H1 (cell line): ENCODE measurements at regions not wholly inside any gene's neighbourhood (a gene's known extent, or its start where the extent isn't known, plus 50 kb on each side); places are given as distances from the start of the nearest gene placed in this dataset.

Experiments used
- CTCF ChIA-PET: fragments of 300-600 bp; sonication (Branson Sonifier 250); formaldehyde crosslinking; loops from one replicate; lab custom pipeline; 2021; ENCODE audit not compliant: partially characterized antibody; lab: Charles Lee
- POLR2A ChIA-PET: fragments of 300-600 bp; sonication (Branson Sonifier 250); formaldehyde crosslinking; loops from one replicate; lab custom pipeline; 2021; ENCODE audit warnings: inconsistent platforms; ENCODE audit not compliant: partially characterized antibody; lab: Charles Lee
- DNase-seq, 2 experiments: peaks; one replicate each; pipeline versions ENCODE4 v3.0.0 to v3.0.0-alpha.2; 2010 to 2022; ENCODE audit warnings: low spot score in 2 of 2, low read depth in 1 of 2, mixed read lengths in 1 of 2
- FAIRE-seq: peaks from 2 replicates; lab custom pipeline; 2011; peaks lifted over from hg19 to GRCh38; lab: Jason Lieb, UNC
- H2AFZ ChIP-seq: 2 replicates; pipeline ENCODE4 v1.8.1; 2012; ENCODE audit warnings: low read length, inconsistent platforms
- H2AK5ac ChIP-seq: 2 replicates; pipeline ENCODE4 v1.6.1; 2013; ENCODE audit warnings: low read depth, low read length
- H2BK120ac ChIP-seq: replicated peaks from 2 replicates; pipeline ENCODE3; 2013; ENCODE audit warnings: low read depth, low read length, inconsistent platforms
- H2BK12ac ChIP-seq: 2 replicates; pipeline ENCODE4 v1.6.1; 2013; ENCODE audit warnings: low read depth, low read length
- H2BK15ac ChIP-seq: 2 replicates; pipeline ENCODE4 v1.6.1; 2013; ENCODE audit warnings: low read length
- H2BK20ac ChIP-seq: 2 replicates; pipeline ENCODE4 v1.6.1; 2013; ENCODE audit warnings: low read length
- H2BK5ac ChIP-seq: 2 replicates; pipeline ENCODE4 v1.6.1; 2013; ENCODE audit warnings: low read depth, low read length
- H3K14ac ChIP-seq: 2 replicates; pipeline ENCODE4 v1.6.1; 2013; ENCODE audit warnings: inconsistent platforms; ENCODE audit not compliant: insufficient read length
- H3K18ac ChIP-seq: 2 replicates; pipeline ENCODE4 v1.6.1; 2013; ENCODE audit warnings: low read length; ENCODE audit errors: extremely low read depth
- H3K23ac ChIP-seq: 2 replicates; pipeline ENCODE4 v1.6.1; 2013; ENCODE audit warnings: inconsistent platforms; ENCODE audit not compliant: insufficient read length
- H3K23me2 ChIP-seq: 2 replicates; pipeline ENCODE4 v1.6.1; 2013; ENCODE audit warnings: low read depth, low read length
- H3K27ac ChIP-seq: 2 replicates; pipeline ENCODE4 v1.6.1; 2011; ENCODE audit warnings: low read depth, low read length, inconsistent platforms
- H3K27me3 ChIP-seq, 4 experiments: replicated peaks in 1 of 4; 1 replicate in 1 of 4; 2 replicates in 3 of 4; pipeline versions ENCODE4 v1.6.1 to v1.8.1; 2011 to 2013; ENCODE audit warnings: low read length in 3 of 4, mild to moderate bottlenecking in 3 of 4, inconsistent platforms in 2 of 4, mixed read lengths in 2 of 4, moderate library complexity in 1 of 4; ENCODE audit not compliant: control insufficient read depth in 3 of 4, insufficient read depth in 3 of 4; ENCODE audit errors: extremely low read depth in 1 of 4
- H3K36me3 ChIP-seq, 4 experiments: 2 replicates each; pipeline versions ENCODE4 v1.6.1 to v1.8.1; 2011 to 2013; ENCODE audit warnings: mild to moderate bottlenecking in 4 of 4, low read length in 3 of 4, moderate library complexity in 2 of 4, control low read depth in 1 of 4, inconsistent platforms in 1 of 4; ENCODE audit not compliant: insufficient read depth in 4 of 4, control insufficient read depth in 2 of 4
- H3K4ac ChIP-seq: replicated peaks from 2 replicates; pipeline ENCODE3; 2013; ENCODE audit warnings: low read length, low read depth, mixed read lengths, inconsistent platforms; ENCODE audit not compliant: insufficient read length
- H3K4me1 ChIP-seq, 4 experiments: replicated peaks in 1 of 4; 1 replicate in 1 of 4; 2 replicates in 3 of 4; pipeline versions ENCODE4 v1.6.1 to v1.8.1; 2011 to 2013; ENCODE audit warnings: low read length in 3 of 4, inconsistent platforms in 2 of 4, mixed read lengths in 1 of 4; ENCODE audit not compliant: insufficient read depth in 4 of 4, control insufficient read depth in 3 of 4
- H3K4me2 ChIP-seq, 2 experiments: 2 replicates each; pipeline versions ENCODE4 v1.6.1 to v1.8.1; 2011 to 2013; ENCODE audit warnings: low read depth in 2 of 2, low read length in 2 of 2, control low read depth in 1 of 2, inconsistent platforms in 1 of 2, mild to moderate bottlenecking in 1 of 2; ENCODE audit not compliant: insufficient read depth in 1 of 2
- H3K4me3 ChIP-seq, 4 experiments: fragments of 200-600, 300-600 bp in 1 of 4; sonication (generic), shearing (Covaris generic), sonication (Bioruptor Twin) in 1 of 4; 2 replicates each; pipeline versions ENCODE4 v1.5.1 to v1.8.1; 2011 to 2016; ENCODE audit warnings: low read length in 4 of 4, low read depth in 3 of 4, control low read depth in 2 of 4, inconsistent platforms in 2 of 4, mild to moderate bottlenecking in 2 of 4, mixed read lengths in 1 of 4, moderate library complexity in 1 of 4; ENCODE audit not compliant: insufficient read depth in 2 of 4; ENCODE audit errors: extremely low read depth in 1 of 4
- H3K56ac ChIP-seq: replicated peaks from 2 replicates; pipeline ENCODE3; 2013; ENCODE audit warnings: low read depth, mild to moderate bottlenecking, mixed read lengths, low read length, inconsistent platforms; ENCODE audit not compliant: insufficient read length
- H3K79me1 ChIP-seq: 2 replicates; pipeline ENCODE4 v1.6.1; 2013; ENCODE audit warnings: low read depth, low read length, control low read depth
- H3K79me2 ChIP-seq, 2 experiments: 2 replicates each; pipeline versions ENCODE4 v1.6.1 to v1.8.1; 2012 to 2013; ENCODE audit warnings: low read length in 2 of 2, mild to moderate bottlenecking in 2 of 2, inconsistent platforms in 1 of 2; ENCODE audit not compliant: insufficient read depth in 2 of 2, control insufficient read depth in 1 of 2
- H3K9ac ChIP-seq, 4 experiments: replicated peaks in 1 of 4; 1 replicate in 1 of 4; 2 replicates in 3 of 4; pipeline versions ENCODE4 v1.6.1 to v1.8.1; 2011 to 2013; ENCODE audit warnings: low read depth in 3 of 4, low read length in 3 of 4, control low read depth in 2 of 4, mild to moderate bottlenecking in 2 of 4, moderate library complexity in 2 of 4, inconsistent platforms in 1 of 4; ENCODE audit errors: extremely low read depth in 1 of 4
- H3K9me3 ChIP-seq, 2 experiments: 2 replicates each; pipeline versions ENCODE4 v1.6.1 to v1.8.1; 2012 to 2013; ENCODE audit warnings: mild to moderate bottlenecking in 2 of 2, moderate library complexity in 2 of 2, control low read depth in 1 of 2, inconsistent platforms in 1 of 2, low read depth in 1 of 2, low read length in 1 of 2, mixed read lengths in 1 of 2; ENCODE audit not compliant: insufficient read depth in 2 of 2
- H4K20me1 ChIP-seq, 2 experiments: replicated peaks in 1 of 2; 2 replicates each; pipeline versions ENCODE3 to v1.8.1; 2011 to 2013; ENCODE audit warnings: inconsistent platforms in 2 of 2, low read length in 2 of 2, mild to moderate bottlenecking in 1 of 2; ENCODE audit not compliant: insufficient read depth in 2 of 2, control insufficient read depth in 1 of 2
- H4K5ac ChIP-seq: 2 replicates; pipeline ENCODE4 v1.6.1; 2013; ENCODE audit warnings: low read length, low read depth, mixed read lengths, inconsistent platforms; ENCODE audit not compliant: insufficient read length
- H4K8ac ChIP-seq: 2 replicates; pipeline ENCODE4 v1.8.0; 2013; ENCODE audit warnings: mild to moderate bottlenecking, moderate library complexity, low read length, inconsistent platforms; ENCODE audit not compliant: insufficient read depth; ENCODE audit errors: extremely low read depth
- H4K91ac ChIP-seq: replicated peaks from 2 replicates; pipeline ENCODE3; 2013; ENCODE audit warnings: low read length, mixed read lengths, inconsistent platforms; ENCODE audit not compliant: insufficient read length
- ATF3 ChIP-seq: IDR thresholded peaks from 2 replicates; pipeline ENCODE4 v1.6.1; 2011; ENCODE audit warnings: low read depth, mild to moderate bottlenecking, low read length; ENCODE audit not compliant: insufficient read depth
- CEBPB ChIP-seq: IDR thresholded peaks from 2 replicates; pipeline ENCODE4 v1.6.1; 2012; ENCODE audit warnings: low read depth, low read length
- CHD2 ChIP-seq: IDR thresholded peaks from 2 replicates; pipeline ENCODE4 v1.6.1; 2012; ENCODE audit warnings: low read length, improper control_type of control experiment
- CTCF ChIP-seq, 3 experiments: IDR thresholded peaks; 1 replicate in 2 of 3; 2 replicates in 1 of 3; pipeline versions ENCODE4 v1.5.1 to v1.6.1; 2011; ENCODE audit warnings: low read length in 3 of 3, mild to moderate bottlenecking in 3 of 3, inconsistent platforms in 2 of 3, low read depth in 1 of 3, moderate library complexity in 1 of 3; ENCODE audit not compliant: insufficient read depth in 1 of 3; ENCODE audit errors: control extremely low read depth in 1 of 3
- HDAC6 ChIP-seq: IDR thresholded peaks from one replicate; pipeline ENCODE4 v1.7.1; 2012; ENCODE audit warnings: low read depth, mild to moderate bottlenecking, inconsistent platforms, low read length, moderate library complexity
- POLR2AphosphoS5 ChIP-seq: IDR thresholded peaks from 2 replicates; pipeline ENCODE4 v1.6.1; 2011; ENCODE audit warnings: low read depth, low read length
- RFX5 ChIP-seq: IDR thresholded peaks from 2 replicates; pipeline ENCODE4 v1.6.1; 2011; ENCODE audit warnings: low read depth, low read length, improper control_type of control experiment, borderline replicate concordance
- SIN3A ChIP-seq, 2 experiments: IDR thresholded peaks in 1 of 2; conservative IDR thresholded peaks in 1 of 2; 2 replicates each; pipeline ENCODE4 v1.6.1; 2011 to 2012; ENCODE audit warnings: low read length in 2 of 2, improper control_type of control experiment in 1 of 2, low read depth in 1 of 2, mild to moderate bottlenecking in 1 of 2
- SIX5 ChIP-seq: IDR thresholded peaks from 2 replicates; pipeline ENCODE4 v1.6.1; 2011; ENCODE audit warnings: mild to moderate bottlenecking, low read depth, low read length
- SP1 ChIP-seq: IDR thresholded peaks from 2 replicates; pipeline ENCODE4 v1.6.1; 2011; ENCODE audit warnings: low read depth, low read length
- SUZ12 ChIP-seq: fragments of 200-600 bp; sonication (generic); IDR thresholded peaks from 2 replicates; pipeline ENCODE4 v1.6.1; 2012; ENCODE audit warnings: mild to moderate bottlenecking, inconsistent platforms, low read length, moderate library complexity, mixed read lengths
- TBP ChIP-seq: IDR thresholded peaks from 2 replicates; pipeline ENCODE4 v1.6.1; 2011; ENCODE audit warnings: low read depth, low read length, improper control_type of control experiment
- WGBS, 2 experiments: shearing (Covaris generic) in 1 of 2; methylation state at CpG; one replicate each; pipeline versions ENCODE4 v1.1.6 to v1.1.7; 2013 to 2015; ENCODE audit warnings: low lambda C conversion rate in 2 of 2, mixed read lengths in 2 of 2, inconsistent platforms in 1 of 2, low coverage in 1 of 2, missing lambda C conversion rate in 1 of 2; ENCODE audit not compliant: insufficient replicate concordance in 2 of 2, insufficient coverage in 1 of 2, insufficient read length in 1 of 2; ENCODE audit errors: extremely low coverage in 1 of 2, missing lambda C conversion rate in 1 of 2; 5-methylcytosine and 5-hydroxymethylcytosine counted together

- Histone ChIP-seq H2AFZ (no peak overlapping the region), H3K18ac (no peak overlapping the region), H3K4me1 (no peaks in the 10 kb centered on the region; a peak in 1 of 7 replicates), H3K23ac (no peak overlapping the region), H3K4me2 (no peak overlapping the region), H3K23me2 (no peaks in the 10 kb centered on the region), H3K27ac (no peak overlapping the region), H2BK15ac (no peak overlapping the region)
- no peak for TF ChIP-seq SIN3A (conservative IDR thresholded peaks at IDR 0.05 in 1 of 2, IDR thresholded peaks at IDR 0.05 in 1 of 2; ENCODE audit: low read depth in 1 of 2, low read length in 2 of 2)
- no peak for TF ChIP-seq SIX5
- TF ChIP-seq SP1 = no peak
- no peak for TF ChIP-seq HDAC6
- TF ChIP-seq SUZ12 = no peak
- TF ChIP-seq CEBPB = no peak
- TF ChIP-seq ATF3 = no peak
- no peak for TF ChIP-seq POLR2AphosphoS5
- no peak for TF ChIP-seq TBP
- no peak for TF ChIP-seq CHD2
- no peak for TF ChIP-seq RFX5
- TF ChIP-seq CTCF (IDR thresholded peaks at IDR 0.05; ENCODE audit: control extremely low read depth in 1 of 3, insufficient read depth in 1 of 3, low read depth in 1 of 3, low read length in 3 of 3) = no peak
- TF ChIP-seq, all 59 proteins: peak for 0
- ChIA-PET POLR2A (no interaction called here), CTCF (no interaction called here)
- no peak overlapping the region for H2AK5ac ChIP-seq
- H4K91ac ChIP-seq = no peak overlapping the region
- DNase-seq = no peak
- no peak overlapping the region for H3K56ac ChIP-seq
- no peaks in the 10 kb centered on the region for H4K20me1 ChIP-seq
- no peak overlapping the region for H3K4ac ChIP-seq
- no peak overlapping the region for H3K4me3 ChIP-seq
- H2BK20ac ChIP-seq = no peak overlapping the region
- no peaks in the 10 kb centered on the region for H3K9me3 ChIP-seq
- no peaks in the 10 kb centered on the region for H3K79me1 ChIP-seq
- H2BK5ac ChIP-seq = no peak overlapping the region
- H3K27me3 ChIP-seq = no peaks in the 10 kb centered on the region
- H3K14ac ChIP-seq = no peak overlapping the region
- FAIRE-seq = no peak
- H2BK12ac ChIP-seq = no peak overlapping the region
- no peak overlapping the region for H4K8ac ChIP-seq
- H3K79me2 ChIP-seq = no peaks in the 10 kb centered on the region
- no peak overlapping the region for H4K5ac ChIP-seq
- no peak overlapping the region for H2BK120ac ChIP-seq
- no peaks in the 10 kb centered on the region for H3K36me3 ChIP-seq
- 83% methylated on average over 7 of the region's 7 CpGs; no CpG with 5 or more reads in 1 of the 2 experiments for WGBS, 2 experiments
- no peak overlapping the region for H3K9ac ChIP-seq
Observed at GRCh38 chr16:9567666-9568065, 476.2 kb downstream of the HAPSTR1 start.
